ENCODE measurements at regions not wholly inside any gene's neighbourhood (a gene's known extent, or its start where the extent isn't known, plus 50 kb on each side); places are given as distances from the start of the nearest gene placed in this dataset.

GRCh38 chr4:66169341-66169740 lies 499.1 kb upstream of the EPHA5 start:
- TF ChIP-seq CTCF (conservative IDR thresholded peaks at IDR 0.05; ENCODE audit: low read depth, low read length) (peak; percentile 44), EZH2 (IDR thresholded peaks at IDR 0.05; ENCODE audit: borderline replicate concordance, low read depth, low read length, poor library complexity, severe bottlenecking) (no peak)
